GM20000 (cell line): ENCODE measurements at regions not wholly inside any gene's neighbourhood (a gene's known extent, or its start where the extent isn't known, plus 50 kb on each side); places are given as distances from the start of the nearest gene placed in this dataset.

Source experiments
- DNase-seq: peaks from one replicate; pipeline ENCODE4 v3.0.0; 2012; ENCODE audit warnings: low spot score
- TF ChIP-seq, protein P1 (sequence below): IDR thresholded peaks from 2 replicates; pipeline ENCODE4 v1.5.1; 2012; ENCODE audit warnings: mild to moderate bottlenecking, control low read depth; ENCODE audit errors: extremely low read depth, missing control alignments

DNA sequence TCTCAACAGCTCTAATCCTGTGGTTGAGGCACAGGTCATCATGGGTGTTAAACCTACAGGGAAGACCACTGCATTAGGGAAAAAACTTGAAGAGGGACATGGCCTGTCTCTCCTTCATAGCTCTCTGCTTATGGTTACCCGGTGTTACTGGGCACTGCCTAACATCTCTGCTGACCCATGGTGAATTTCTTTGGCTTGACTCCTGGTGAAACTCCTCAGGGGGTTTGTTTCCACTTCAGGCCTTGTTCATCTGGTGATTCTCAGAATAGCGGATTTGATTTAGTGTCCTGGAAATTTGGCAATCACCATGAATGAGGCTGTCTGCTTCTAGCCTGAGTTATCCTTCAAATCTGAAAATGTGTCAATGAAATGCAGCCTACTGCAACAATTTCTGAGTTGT is 114.4 kb downstream of the ZNF518B start:
- DNase-seq = no peak
- TF ChIP-seq, protein P1, sequence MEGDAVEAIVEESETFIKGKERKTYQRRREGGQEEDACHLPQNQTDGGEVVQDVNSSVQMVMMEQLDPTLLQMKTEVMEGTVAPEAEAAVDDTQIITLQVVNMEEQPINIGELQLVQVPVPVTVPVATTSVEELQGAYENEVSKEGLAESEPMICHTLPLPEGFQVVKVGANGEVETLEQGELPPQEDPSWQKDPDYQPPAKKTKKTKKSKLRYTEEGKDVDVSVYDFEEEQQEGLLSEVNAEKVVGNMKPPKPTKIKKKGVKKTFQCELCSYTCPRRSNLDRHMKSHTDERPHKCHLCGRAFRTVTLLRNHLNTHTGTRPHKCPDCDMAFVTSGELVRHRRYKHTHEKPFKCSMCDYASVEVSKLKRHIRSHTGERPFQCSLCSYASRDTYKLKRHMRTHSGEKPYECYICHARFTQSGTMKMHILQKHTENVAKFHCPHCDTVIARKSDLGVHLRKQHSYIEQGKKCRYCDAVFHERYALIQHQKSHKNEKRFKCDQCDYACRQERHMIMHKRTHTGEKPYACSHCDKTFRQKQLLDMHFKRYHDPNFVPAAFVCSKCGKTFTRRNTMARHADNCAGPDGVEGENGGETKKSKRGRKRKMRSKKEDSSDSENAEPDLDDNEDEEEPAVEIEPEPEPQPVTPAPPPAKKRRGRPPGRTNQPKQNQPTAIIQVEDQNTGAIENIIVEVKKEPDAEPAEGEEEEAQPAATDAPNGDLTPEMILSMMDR = no peak

DNA sequence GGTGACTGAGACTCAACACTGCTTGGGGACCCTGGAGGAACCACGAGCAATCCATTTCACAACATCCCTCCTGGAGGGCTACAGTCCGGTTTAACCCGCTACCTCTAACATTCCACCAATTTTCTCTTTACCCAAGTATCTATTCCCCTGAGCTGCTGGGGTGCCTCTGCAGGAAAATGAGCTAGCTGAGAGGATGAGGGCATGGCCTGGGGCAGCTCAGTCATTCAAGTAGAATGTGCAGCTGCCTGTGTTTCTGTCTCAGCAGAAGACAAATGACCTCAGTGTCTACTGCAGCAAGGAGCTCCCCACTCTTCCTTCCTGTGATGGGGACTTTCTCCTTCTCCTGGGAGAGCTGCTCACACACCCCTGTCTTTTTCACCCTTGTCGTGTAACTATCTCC is 120.8 kb downstream of the ZNF518B start:
- TF ChIP-seq, protein P1 = no peak
- no peak for DNase-seq

DNA sequence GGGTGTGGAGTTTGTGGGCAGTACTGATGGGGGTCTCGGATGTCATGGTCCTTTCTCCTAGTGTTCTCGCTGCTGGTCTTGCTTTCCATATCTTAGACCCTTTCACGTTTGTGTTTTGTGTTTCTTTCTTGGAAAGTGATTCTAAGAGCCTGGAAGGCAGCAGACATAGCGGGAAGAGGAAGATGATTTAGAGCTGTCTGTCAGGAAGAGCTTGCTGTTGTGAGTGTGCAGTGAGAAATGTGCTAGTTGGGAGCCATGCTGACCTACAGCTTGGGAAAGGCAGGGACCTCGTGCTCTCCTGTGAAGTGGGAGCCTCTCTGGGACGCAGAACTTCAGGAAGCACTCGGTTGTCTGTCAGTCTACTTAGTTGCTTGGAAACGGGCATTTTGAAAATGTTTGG is 122.2 kb downstream of the ZNF518B start:
- no peak for DNase-seq
- TF ChIP-seq, protein P1 = no peak

DNA sequence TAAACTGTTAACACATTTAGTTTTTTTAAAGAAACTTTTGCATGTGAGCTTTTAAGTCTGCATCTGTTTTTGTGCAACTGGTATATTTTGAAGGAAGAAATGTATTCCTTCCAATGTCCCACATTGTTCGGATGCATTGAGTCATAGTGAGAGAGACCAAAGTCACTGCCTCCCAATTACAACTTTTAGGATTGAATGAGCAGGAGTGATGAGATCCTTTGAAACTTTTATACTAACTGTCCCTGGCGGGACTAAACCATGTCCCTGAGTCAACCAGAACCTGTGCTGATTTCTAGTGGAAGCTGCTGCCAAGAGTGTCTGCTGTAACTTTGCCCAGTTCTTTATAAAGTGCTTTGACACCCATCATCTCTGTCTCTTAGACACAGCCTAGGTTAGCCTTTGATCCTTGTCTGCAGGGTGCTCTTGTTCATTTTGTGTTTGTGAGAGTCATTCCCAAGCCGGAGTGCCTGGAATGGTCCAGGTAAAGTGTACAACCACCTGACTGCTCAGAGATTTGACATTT is 122.7 kb downstream of the ZNF518B start:
- TF ChIP-seq, protein P1 = no peak
- DNase-seq = no peak

DNA sequence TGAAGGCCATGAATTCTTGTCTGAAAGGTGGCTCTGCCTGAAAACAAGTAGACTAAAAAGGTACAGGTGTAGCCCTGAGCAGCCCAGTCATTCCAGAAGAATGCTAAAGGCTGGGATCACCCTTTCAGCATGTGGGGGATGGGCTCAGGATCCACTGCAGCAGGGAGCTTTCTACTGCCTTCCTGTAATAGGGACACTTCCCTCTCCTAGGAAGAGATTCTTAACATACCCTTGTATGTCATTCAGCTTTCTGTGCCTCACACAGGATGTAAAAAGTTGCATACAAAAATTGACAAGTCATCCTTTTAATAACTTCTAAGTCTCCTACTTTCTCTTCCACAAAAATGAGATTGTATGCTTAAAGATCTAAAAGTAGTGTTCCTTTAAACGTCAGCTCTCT is 123.3 kb downstream of the ZNF518B start:
- no peak for DNase-seq
- TF ChIP-seq, protein P1 = no peak

DNA sequence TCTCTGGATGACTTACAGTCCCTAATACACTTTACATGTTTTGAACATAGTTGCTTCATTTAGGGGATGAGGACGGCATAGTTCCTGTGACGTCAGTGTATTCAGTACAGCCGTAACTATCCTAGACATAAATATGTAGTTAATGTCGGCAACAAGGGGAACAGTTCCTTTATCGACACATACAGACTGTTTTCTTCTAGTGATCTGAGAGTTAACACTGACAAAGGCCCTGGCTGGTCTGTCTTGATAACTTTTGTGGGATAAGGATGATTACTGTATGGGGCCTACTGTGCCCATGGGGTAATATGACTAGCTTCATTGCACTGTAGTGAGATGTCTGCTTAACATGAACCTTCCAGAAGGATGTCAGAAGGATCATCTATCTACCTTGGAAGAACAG is 131.2 kb downstream of the ZNF518B start:
- TF ChIP-seq, protein P1 = no peak
- DNase-seq = no peak

DNA sequence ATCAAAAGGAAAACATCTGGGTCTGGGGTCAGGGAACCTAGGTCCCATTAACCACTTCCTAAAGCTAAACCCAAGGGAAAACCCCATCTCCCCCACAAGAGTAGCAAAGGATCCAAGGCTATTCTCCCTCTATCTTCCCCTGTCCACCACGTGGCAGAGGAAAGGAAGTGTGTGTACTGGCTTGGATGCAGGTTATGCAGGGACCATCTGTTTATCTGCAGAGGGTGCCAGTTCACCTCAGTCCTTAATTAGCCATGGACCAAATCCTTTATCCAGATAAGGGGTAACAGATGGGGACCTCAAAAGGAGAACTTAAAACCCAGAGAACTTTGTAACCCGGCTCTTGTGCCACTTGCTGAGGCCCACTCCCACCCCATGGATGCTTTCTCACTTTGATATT is 135.3 kb downstream of the ZNF518B start:
- DNase-seq = no peak
- TF ChIP-seq, protein P1 = no peak

DNA sequence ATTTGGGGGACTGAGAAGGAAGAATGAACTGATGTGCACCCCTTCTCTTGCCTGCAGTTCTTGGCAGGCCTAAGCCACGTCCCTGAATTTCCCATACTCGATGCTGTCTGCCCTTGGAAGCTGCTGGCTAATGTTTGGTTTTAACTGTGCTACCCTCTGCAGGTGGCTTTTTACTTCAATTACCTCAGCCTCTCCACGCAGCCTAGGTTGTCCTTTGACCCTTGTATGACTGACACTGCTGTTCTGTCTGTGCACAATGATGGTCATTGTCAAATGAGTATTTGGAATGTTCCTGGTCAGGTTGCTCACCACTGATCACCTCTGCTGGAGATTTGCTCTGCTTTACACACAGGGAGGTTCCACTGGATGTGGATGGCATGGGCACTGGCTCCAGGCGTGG is 137.1 kb downstream of the ZNF518B start:
- DNase-seq = no peak
- TF ChIP-seq, protein P1 = no peak
